Thoracic aorta (tissue), 2 donors: ENCODE measurements at regions not wholly inside any gene's neighbourhood (a gene's known extent, or its start where the extent isn't known, plus 50 kb on each side); places are given as distances from the start of the nearest gene placed in this dataset.

Experiments
- ATAC-seq: fragments of 150-250 bp; one replicate; pipeline ENCODE4 v1.8.0; 2017; ENCODE audit warnings: low read depth; ENCODE audit not compliant: insufficient number of reproducible peaks, low FRiP score
- DNase-seq: peaks from one replicate; pipeline ENCODE4 v3.0.0-alpha.2; 2020; ENCODE audit warnings: low spot score
- H3K27ac ChIP-seq, 2 donors: fragments of 200-600 bp; sonication (generic); 1 replicate in 1 of 2; 2 replicates in 1 of 2; pipeline ENCODE4 v1.5.1; 2016; ENCODE audit warnings: mild to moderate bottlenecking in 2 of 2, moderate library complexity in 2 of 2
- H3K27me3 ChIP-seq: fragments of 200-600 bp; sonication (generic); replicated peaks from 2 replicates; pipeline ENCODE4 v1.6.0; 2016; ENCODE audit warnings: mild to moderate bottlenecking; ENCODE audit not compliant: insufficient read depth
- H3K36me3 ChIP-seq: fragments of 200-600 bp; sonication (generic); one replicate; pipeline ENCODE4 v1.5.1; 2016
- H3K4me1 ChIP-seq, 2 donors: fragments of 200-600 bp; sonication (generic); 1 replicate in 1 of 2; 2 replicates in 1 of 2; pipeline versions ENCODE4 v1.5.1 to v1.6.0; 2016; ENCODE audit warnings: low read depth in 2 of 2, mild to moderate bottlenecking in 1 of 2; ENCODE audit not compliant: control insufficient read depth in 1 of 2
- H3K4me3 ChIP-seq: fragments of 200-600 bp; sonication (generic); 2 replicates; pipeline ENCODE4 v1.5.1; 2016; ENCODE audit warnings: mild to moderate bottlenecking
- H3K9me3 ChIP-seq: fragments of 200-600 bp; sonication (generic); 2 replicates; pipeline ENCODE4 v1.5.1; 2016
- TF ChIP-seq, protein P1 (sequence below): fragments of 200-600 bp; sonication (generic); IDR thresholded peaks from one replicate; pipeline ENCODE4 v1.5.1; 2019; ENCODE audit warnings: antibody characterized with exemption

DNA sequence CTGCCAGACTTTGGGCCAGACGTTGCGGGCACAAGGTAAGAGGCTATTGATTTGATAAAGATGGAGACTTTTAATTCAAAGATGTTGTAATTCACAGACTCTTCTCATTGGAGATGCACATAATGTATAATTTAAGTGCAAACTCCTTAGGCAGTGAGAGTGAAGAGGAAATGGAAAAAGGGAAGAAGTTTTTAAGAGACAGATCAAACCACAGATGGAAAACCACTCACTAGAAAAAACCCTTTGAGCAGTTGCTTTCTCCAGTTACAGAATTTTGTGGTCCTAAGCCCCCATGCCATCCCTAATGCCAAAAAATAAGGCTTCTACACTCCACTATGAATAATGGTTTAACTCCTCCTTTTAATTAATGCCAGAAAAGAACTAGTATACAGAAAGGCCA, 977.1 kb upstream of the PRKX start:
- Histone ChIP-seq H3K36me3 (no peaks in the 10 kb centered on the region), H3K4me3 (no peak overlapping the region), H3K9me3 (no peaks in the 10 kb centered on the region), H3K27me3 (no peaks in the 10 kb centered on the region), H3K27ac (no peak overlapping the region), H3K4me1 (no peaks in the 10 kb centered on the region)
- DNase-seq, result no peak
- ATAC-seq, result no peak
- TF ChIP-seq, protein P1, sequence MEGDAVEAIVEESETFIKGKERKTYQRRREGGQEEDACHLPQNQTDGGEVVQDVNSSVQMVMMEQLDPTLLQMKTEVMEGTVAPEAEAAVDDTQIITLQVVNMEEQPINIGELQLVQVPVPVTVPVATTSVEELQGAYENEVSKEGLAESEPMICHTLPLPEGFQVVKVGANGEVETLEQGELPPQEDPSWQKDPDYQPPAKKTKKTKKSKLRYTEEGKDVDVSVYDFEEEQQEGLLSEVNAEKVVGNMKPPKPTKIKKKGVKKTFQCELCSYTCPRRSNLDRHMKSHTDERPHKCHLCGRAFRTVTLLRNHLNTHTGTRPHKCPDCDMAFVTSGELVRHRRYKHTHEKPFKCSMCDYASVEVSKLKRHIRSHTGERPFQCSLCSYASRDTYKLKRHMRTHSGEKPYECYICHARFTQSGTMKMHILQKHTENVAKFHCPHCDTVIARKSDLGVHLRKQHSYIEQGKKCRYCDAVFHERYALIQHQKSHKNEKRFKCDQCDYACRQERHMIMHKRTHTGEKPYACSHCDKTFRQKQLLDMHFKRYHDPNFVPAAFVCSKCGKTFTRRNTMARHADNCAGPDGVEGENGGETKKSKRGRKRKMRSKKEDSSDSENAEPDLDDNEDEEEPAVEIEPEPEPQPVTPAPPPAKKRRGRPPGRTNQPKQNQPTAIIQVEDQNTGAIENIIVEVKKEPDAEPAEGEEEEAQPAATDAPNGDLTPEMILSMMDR, result no peak

DNA sequence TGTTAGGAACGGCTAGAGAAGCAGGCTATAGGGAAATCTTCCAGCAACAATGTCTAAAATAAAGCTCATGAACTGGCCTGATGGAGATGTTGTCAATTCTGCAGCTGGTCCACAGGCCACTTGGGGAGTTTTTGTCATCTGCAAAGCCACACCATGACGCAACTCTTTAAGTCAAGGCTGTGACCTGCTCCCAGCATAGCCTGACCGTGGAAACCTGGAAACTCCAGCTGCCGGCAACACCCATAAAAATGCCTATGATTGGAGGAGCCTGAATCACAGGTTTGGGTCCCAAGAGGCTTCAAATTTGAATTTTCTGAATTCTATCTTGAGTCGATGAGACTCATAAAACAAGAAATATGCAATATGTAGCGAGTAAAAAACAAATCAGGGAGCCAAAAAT, 969.2 kb upstream of the PRKX start:
- no peak overlapping the region for H3K4me3 ChIP-seq
- ATAC-seq, result no peak
- no peaks in the 10 kb centered on the region for H3K9me3 ChIP-seq
- TF ChIP-seq, protein P1, result no peak
- no peaks in the 10 kb centered on the region for H3K4me1 ChIP-seq
- no peaks in the 10 kb centered on the region for H3K27me3 ChIP-seq
- no peak for DNase-seq
- no peaks in the 10 kb centered on the region for H3K36me3 ChIP-seq
- no peak overlapping the region for H3K27ac ChIP-seq

DNA sequence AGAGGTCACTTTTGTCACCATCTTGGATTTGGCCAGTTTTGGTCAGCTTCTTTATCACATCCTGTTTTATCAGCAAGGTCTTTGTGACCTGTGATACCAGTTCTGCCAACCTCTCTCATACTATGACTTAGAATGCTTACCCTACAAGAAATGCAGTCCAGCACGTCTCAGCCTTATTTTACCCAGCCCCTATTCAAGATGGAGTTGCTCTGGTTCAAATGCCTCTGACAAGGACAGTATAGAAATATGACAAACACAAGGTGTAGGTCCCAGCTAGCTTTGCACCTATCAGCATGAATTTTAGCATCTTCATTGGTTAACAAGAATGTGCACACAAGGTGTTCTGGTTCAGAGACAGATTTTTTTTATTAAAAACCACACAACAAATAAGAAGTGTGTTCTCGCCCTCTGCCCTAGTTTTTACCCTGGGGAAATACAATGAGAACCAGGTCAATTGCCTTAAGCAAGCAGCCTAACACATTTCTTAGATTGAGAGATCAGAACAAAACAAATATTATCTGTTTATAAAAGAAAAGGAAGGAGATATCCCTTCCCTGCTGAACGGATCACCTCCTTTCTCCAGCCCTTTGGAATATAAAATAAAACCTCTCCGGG, 962.3 kb upstream of the PRKX start:
- Histone ChIP-seq H3K27ac (no peak overlapping the region), H3K4me1 (no peaks in the 10 kb centered on the region), H3K36me3 (no peaks in the 10 kb centered on the region), H3K9me3 (no peaks in the 10 kb centered on the region), H3K27me3 (no peaks in the 10 kb centered on the region), H3K4me3 (no peak overlapping the region)
- TF ChIP-seq, protein P1, result no peak
- ATAC-seq, result no peak
- DNase-seq, result no peak

DNA sequence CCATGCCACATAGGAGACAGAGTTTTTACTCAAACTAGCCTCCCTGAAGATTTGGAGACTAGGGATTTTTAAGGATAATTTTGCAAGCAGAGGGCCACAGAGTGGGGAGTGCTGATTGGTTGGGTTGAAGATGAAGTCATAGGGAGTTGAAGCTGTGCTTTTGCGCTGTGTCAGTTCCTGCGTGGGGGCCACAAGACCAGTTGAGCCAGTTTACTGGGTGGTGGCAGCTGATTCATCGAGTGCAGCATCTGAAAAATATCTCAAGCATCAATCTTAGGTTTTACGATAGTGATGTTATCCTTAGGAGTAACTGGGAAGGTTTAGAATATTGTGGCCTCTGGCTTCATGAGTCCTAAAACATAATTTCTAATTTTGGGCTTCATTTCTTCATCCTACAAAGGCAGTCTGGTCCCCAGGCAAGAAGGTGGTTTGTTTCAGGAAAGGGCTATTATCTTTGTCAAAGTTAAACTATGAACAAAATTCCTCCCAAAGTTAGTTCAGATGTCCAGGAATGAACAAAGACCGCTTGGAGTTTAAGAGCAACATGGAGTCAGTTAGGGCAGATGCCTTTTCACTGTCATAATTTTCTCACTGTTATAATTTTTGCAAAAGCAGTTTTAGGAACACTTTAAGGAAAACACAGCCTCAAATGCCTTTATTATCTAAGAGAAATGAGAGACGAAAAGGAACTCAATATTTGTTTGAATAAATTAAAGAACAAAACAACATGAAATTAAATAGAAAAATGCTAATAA, 960.8 kb upstream of the PRKX start:
- TF ChIP-seq, protein P1, result no peak
- no peaks in the 10 kb centered on the region for H3K4me1 ChIP-seq
- no peak overlapping the region for H3K4me3 ChIP-seq

GRCh38 chrX:4671344-4671743, 957.9 kb upstream of the PRKX start:
- H3K4me3 ChIP-seq, result no peak overlapping the region
- TF ChIP-seq, protein P1, result no peak
- ATAC-seq (no peak), DNase-seq (no peak)
- H3K27ac ChIP-seq, result no peak overlapping the region
- no peaks in the 10 kb centered on the region for H3K27me3 ChIP-seq
- H3K4me1 ChIP-seq, result no peaks in the 10 kb centered on the region
- no peaks in the 10 kb centered on the region for H3K36me3 ChIP-seq
- H3K9me3 ChIP-seq, result no peaks in the 10 kb centered on the region

More for the DNA sequence above, 960.8 kb upstream of the PRKX start:
- DNase-seq, result no peak
- H3K27ac ChIP-seq, result no peak overlapping the region
- no peaks in the 10 kb centered on the region for H3K9me3 ChIP-seq
- no peaks in the 10 kb centered on the region for H3K36me3 ChIP-seq
- H3K27me3 ChIP-seq, result no peaks in the 10 kb centered on the region
- ATAC-seq, result no peak
